Neuron (in vitro differentiated cells): ENCODE measurements at regions not wholly inside any gene's neighbourhood (a gene's known extent, or its start where the extent isn't known, plus 50 kb on each side); places are given as distances from the start of the nearest gene placed in this dataset.

Experiments used
- H2AFZ ChIP-seq: one replicate; pipeline ENCODE4 v1.6.1; 2013; ENCODE audit warnings: low read depth, mild to moderate bottlenecking, inconsistent platforms, low read length, moderate library complexity
- H3K27me3 ChIP-seq: one replicate; pipeline ENCODE4 v1.6.1; 2013; ENCODE audit warnings: low read length; ENCODE audit not compliant: insufficient read depth
- H3K36me3 ChIP-seq: one replicate; pipeline ENCODE4 v1.6.1; 2013; ENCODE audit warnings: low read length; ENCODE audit not compliant: insufficient read depth
- H3K4me1 ChIP-seq: one replicate; pipeline ENCODE4 v1.6.1; 2013; ENCODE audit warnings: low read length; ENCODE audit not compliant: insufficient read depth
- H3K4me3 ChIP-seq: 2 replicates; pipeline ENCODE4 v1.5.1; 2013; ENCODE audit warnings: mild to moderate bottlenecking, low read length, moderate library complexity
- H3K9me3 ChIP-seq: one replicate; pipeline ENCODE4 v1.6.1; 2013; ENCODE audit warnings: low read length

GRCh38 chr5:112112346-112112745 is 306.7 kb downstream of the EPB41L4A start:
- Histone ChIP-seq H3K9me3 (no peaks in the 10 kb centered on the region), H3K4me3 (no peak overlapping the region), H3K27me3 (no peaks in the 10 kb centered on the region), H2AFZ (no peak overlapping the region), H3K4me1 (peaks cover 15% of the 10 kb centered on the region), H3K36me3 (no peaks in the 10 kb centered on the region)

DNA sequence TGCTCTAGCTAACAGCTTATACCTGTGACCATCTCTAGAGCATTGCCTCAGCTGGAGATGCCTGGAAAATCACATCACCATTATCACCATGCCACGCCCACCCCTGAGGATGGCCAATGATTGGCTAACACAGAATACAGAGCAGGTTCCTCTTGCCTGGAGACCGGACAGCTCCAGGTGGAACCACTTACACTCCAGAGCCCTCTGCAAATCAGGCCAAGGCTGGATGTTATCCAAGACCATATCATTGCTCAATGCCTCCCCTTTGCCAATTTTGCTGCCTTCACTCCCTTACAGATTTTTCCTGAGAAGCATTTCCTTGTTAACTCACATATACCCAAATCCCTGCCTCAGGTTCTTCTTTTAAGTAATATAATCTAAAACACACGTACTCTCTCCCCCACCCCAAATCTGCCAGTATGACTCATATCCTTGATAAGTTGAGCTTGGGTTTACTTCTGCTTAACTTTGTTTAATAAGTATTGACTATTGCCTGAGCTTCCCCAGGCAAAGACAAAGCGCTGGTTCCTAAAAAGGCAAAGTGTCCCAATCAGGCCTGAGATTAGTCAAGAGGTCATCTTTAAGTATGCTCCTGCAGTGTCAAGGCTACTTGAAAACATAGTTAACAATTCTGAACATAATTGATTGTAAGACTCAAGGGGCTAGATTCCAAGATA is 309.6 kb downstream of the EPB41L4A start:
- no peak overlapping the region for H3K4me3 ChIP-seq
- H3K27me3 ChIP-seq, result no peaks in the 10 kb centered on the region
- no peak overlapping the region for H2AFZ ChIP-seq
- no peaks in the 10 kb centered on the region for H3K9me3 ChIP-seq
- H3K36me3 ChIP-seq, result no peaks in the 10 kb centered on the region
- no peaks in the 10 kb centered on the region for H3K4me1 ChIP-seq

DNA sequence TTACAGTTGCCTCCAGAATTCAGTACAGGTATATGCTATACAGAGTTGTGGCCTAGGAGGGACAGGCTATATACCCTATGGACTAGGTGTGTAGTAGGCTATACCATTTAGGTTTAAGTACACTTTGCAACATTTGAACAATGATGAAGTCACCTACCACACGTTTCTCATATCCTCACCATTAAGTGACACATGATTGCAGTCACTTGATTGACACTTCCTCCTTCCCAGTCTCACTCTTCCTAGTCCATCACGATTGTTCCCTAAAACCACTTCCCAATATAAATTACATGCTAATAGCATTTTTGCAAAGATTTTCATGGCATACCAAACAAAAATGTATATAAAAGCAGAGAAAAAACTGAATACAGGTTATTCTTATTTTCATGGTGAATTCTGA is 312.2 kb downstream of the EPB41L4A start:
- Histone ChIP-seq H3K9me3 (no peaks in the 10 kb centered on the region), H3K4me3 (no peak overlapping the region), H3K27me3 (no peaks in the 10 kb centered on the region), H2AFZ (no peak overlapping the region), H3K36me3 (no peaks in the 10 kb centered on the region), H3K4me1 (no peaks in the 10 kb centered on the region)

DNA sequence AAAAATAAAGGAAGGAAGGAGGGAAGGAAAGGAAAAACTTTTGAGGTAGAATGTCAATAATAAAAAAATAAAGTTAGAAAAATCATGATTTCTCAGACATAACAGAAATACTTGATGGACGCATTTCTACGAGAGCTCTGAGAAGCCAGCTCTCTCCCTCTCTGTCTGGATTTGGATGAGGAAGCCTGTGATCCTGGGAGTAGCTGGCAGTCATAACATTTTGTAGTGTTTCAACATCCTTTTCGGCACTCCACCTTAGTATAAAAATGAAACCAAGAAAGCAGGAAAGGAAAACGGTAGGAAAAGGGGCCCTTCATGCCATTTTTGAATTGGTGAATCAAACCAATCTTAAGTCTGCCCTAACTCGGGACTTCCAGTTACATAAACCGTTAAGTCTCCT is 321.3 kb downstream of the EPB41L4A start:
- Histone ChIP-seq H3K4me1 (no peaks in the 10 kb centered on the region), H2AFZ (no peak overlapping the region), H3K27me3 (no peaks in the 10 kb centered on the region), H3K9me3 (no peaks in the 10 kb centered on the region), H3K4me3 (no peak overlapping the region), H3K36me3 (no peaks in the 10 kb centered on the region)

DNA sequence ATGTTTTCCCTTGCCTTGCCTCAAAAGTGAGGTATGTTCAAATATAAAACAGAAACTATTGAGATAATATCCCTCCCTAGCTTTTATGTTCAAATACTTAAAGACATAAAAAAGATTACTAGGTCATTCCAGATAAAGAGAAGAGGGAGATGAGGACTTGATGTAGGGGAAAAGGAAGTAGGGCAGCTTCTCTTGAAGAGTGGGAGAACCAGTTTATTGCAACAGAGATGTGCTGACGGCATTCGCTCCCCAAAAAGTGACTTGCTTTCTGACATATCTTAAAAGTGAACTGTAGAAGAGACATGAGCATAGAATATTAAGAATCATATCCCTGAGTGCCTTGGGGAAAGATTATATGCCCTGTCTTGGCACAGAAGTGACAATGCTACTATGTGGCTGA is 330.2 kb upstream of the NREP start:
- Histone ChIP-seq H3K9me3 (no peaks in the 10 kb centered on the region), H2AFZ (no peak overlapping the region), H3K27me3 (no peaks in the 10 kb centered on the region), H3K4me1 (no peaks in the 10 kb centered on the region), H3K36me3 (no peaks in the 10 kb centered on the region), H3K4me3 (no peak overlapping the region)

DNA sequence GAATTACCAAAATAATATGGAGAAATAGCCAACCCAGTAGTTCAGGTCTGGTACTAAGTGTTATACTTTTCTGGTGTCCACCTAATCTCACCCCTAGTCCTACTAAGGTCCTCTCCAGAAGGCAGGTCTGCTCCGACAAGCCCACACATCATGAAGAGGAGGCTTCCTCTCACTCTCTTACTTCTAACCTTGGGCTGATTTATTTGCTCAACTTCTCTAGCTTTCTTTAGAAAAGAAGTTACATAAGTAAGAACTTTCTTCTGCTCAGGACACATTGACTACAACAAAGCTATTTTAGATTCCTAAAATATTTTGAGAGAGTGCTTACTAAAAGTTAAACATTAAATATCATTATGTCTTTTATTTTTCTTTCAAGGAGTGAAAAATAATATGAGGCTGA is 329.7 kb upstream of the NREP start:
- Histone ChIP-seq H3K9me3 (no peaks in the 10 kb centered on the region), H3K4me1 (no peaks in the 10 kb centered on the region), H2AFZ (no peak overlapping the region), H3K36me3 (no peaks in the 10 kb centered on the region), H3K4me3 (no peak overlapping the region), H3K27me3 (no peaks in the 10 kb centered on the region)

- no peaks in the 10 kb centered on the region for H3K36me3 ChIP-seq
- H3K4me3 ChIP-seq, result no peak overlapping the region
- H3K4me1 ChIP-seq, result no peaks in the 10 kb centered on the region
- no peaks in the 10 kb centered on the region for H3K27me3 ChIP-seq
- no peak overlapping the region for H2AFZ ChIP-seq
- no peaks in the 10 kb centered on the region for H3K9me3 ChIP-seq
Observed at GRCh38 chr5:112084149-112084548, 327.2 kb upstream of the NREP start.

DNA sequence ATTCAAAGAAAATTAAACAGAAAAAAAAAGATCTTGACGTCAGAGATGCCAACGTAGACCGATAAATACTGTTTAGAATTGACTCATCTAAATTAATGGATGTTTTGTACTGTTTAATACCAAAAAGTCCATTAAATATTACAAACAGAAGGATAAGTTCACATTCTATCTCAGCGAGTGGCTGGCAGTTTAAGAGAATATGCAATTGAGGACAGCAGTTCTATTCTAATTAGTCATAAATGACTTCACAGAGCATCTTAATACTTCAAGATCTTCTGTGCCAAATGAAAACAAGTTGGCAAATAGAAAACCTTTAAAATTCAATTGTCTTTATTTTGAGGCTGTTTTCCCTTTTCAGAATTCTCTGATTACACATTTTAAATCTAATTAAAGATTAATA is 326.6 kb upstream of the NREP start:
- Histone ChIP-seq H3K27me3 (no peaks in the 10 kb centered on the region), H2AFZ (no peak overlapping the region), H3K36me3 (no peaks in the 10 kb centered on the region), H3K4me3 (no peak overlapping the region), H3K4me1 (no peaks in the 10 kb centered on the region), H3K9me3 (no peaks in the 10 kb centered on the region)

DNA sequence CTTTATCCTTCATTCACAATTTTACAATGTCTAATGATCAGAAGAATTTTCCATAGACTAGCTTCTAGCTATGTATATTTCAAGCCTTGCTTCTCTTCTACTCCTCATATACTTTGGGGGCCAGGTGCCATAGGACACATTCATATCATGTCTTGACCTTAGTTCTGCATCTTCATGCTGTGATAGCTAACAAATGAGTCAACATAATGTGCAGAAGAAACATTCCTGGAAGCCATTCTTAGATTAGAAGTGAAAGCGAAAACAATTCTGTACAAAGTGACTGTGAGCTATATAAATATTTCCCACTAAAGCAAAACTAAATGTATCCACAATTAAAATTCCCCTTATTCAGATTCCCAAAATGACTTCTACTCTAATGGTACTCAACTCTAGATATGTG is 320.2 kb upstream of the NREP start:
- Histone ChIP-seq H3K4me1 (no peaks in the 10 kb centered on the region), H3K36me3 (no peaks in the 10 kb centered on the region), H3K27me3 (no peaks in the 10 kb centered on the region), H3K9me3 (no peaks in the 10 kb centered on the region), H3K4me3 (no peak overlapping the region), H2AFZ (no peak overlapping the region)

GRCh38 chr5:112070022-112070421 is 313.0 kb upstream of the NREP start:
- Histone ChIP-seq H3K4me1 (no peaks in the 10 kb centered on the region), H2AFZ (no peak overlapping the region), H3K9me3 (no peaks in the 10 kb centered on the region), H3K36me3 (no peaks in the 10 kb centered on the region), H3K4me3 (no peak overlapping the region), H3K27me3 (no peaks in the 10 kb centered on the region)

- no peaks in the 10 kb centered on the region for H3K27me3 ChIP-seq
- H3K9me3 ChIP-seq, result no peaks in the 10 kb centered on the region
- H2AFZ ChIP-seq, result no peak overlapping the region
- H3K4me3 ChIP-seq, result no peak overlapping the region
- H3K36me3 ChIP-seq, result no peaks in the 10 kb centered on the region
- H3K4me1 ChIP-seq, result no peaks in the 10 kb centered on the region
Observed at GRCh38 chr5:112069329-112069728, 312.3 kb upstream of the NREP start.

DNA sequence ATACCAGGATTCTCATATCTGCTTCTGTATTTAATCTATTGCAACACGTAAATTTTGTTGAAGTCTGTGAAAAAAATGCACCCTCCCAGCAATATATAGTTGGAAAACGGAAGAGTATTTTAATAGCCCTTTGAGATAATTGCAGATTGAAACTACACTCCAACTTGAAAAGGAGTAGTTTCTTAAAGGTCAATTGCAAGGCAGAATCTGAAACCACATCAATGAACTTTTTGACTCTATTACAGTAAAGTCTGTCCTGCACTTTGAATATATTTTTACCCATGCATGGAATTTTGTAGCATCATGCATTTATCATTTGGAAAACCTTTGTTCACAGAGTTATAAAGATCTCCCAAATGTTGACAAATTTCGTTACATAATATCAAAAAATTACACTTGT is 311.6 kb upstream of the NREP start:
- no peaks in the 10 kb centered on the region for H3K9me3 ChIP-seq
- no peaks in the 10 kb centered on the region for H3K36me3 ChIP-seq
- no peaks in the 10 kb centered on the region for H3K27me3 ChIP-seq
- no peak overlapping the region for H3K4me3 ChIP-seq
- H3K4me1 ChIP-seq, result no peaks in the 10 kb centered on the region
- H2AFZ ChIP-seq, result no peak overlapping the region

- Histone ChIP-seq H2AFZ (no peak overlapping the region), H3K4me3 (no peak overlapping the region), H3K9me3 (no peaks in the 10 kb centered on the region), H3K36me3 (no peaks in the 10 kb centered on the region), H3K27me3 (no peaks in the 10 kb centered on the region), H3K4me1 (no peaks in the 10 kb centered on the region)
Observed at GRCh38 chr5:112065781-112066180, 308.8 kb upstream of the NREP start.

- no peaks in the 10 kb centered on the region for H3K4me1 ChIP-seq
Observed at GRCh38 chr5:112064956-112065355, 308.0 kb upstream of the NREP start.

More at GRCh38 chr5:112064956-112065355, 308.0 kb upstream of the NREP start:
- no peak overlapping the region for H3K4me3 ChIP-seq
- H3K27me3 ChIP-seq, result no peaks in the 10 kb centered on the region
- H2AFZ ChIP-seq, result no peak overlapping the region
- no peaks in the 10 kb centered on the region for H3K36me3 ChIP-seq
- no peaks in the 10 kb centered on the region for H3K9me3 ChIP-seq
